COLO668 (cell line): ENCODE measurements at regions not wholly inside any gene's neighbourhood (a gene's known extent, or its start where the extent isn't known, plus 50 kb on each side); places are given as distances from the start of the nearest gene placed in this dataset.

Experiments
- DNase-seq: peaks from one replicate; lab custom pipeline; 2025; ENCODE audit not compliant: unreplicated experiment; lab: John Stamatoyannopoulos, UW

- DNase-seq: no peak
Observed at GRCh38 chr2:222064286-222064685, 234.5 kb downstream of the PAX3 start.

- DNase-seq: no peak
Observed at GRCh38 chr2:222058819-222059445, 239.9 kb downstream of the PAX3 start.

- no peak for DNase-seq
Observed at GRCh38 chr2:222057347-222058073, 241.3 kb downstream of the PAX3 start.

- no peak for DNase-seq
Observed at GRCh38 chr2:222055328-222055727, 243.5 kb downstream of the PAX3 start.

- DNase-seq: no peak
Observed at GRCh38 chr2:222054813-222055212, 244.0 kb downstream of the PAX3 start.

- DNase-seq: no peak
Observed at GRCh38 chr2:222052934-222053367, 245.8 kb downstream of the PAX3 start.

- DNase-seq: no peak
Observed at GRCh38 chr2:222050981-222051380, 247.8 kb downstream of the PAX3 start.

- no peak for DNase-seq
Observed at GRCh38 chr2:222049946-222050345, 248.9 kb downstream of the PAX3 start.

GRCh38 chr2:222043897-222044296 lies 254.9 kb downstream of the PAX3 start:
- DNase-seq: no peak

- DNase-seq: no peak
Observed at GRCh38 chr2:222042666-222043065, 256.1 kb downstream of the PAX3 start.

- no peak for DNase-seq
Observed at GRCh38 chr2:222040333-222040732, 258.5 kb downstream of the PAX3 start.

- DNase-seq: no peak
Observed at GRCh38 chr2:222039821-222040220, 259.0 kb downstream of the PAX3 start.

- no peak for DNase-seq
Observed at GRCh38 chr2:222038067-222038802, 260.6 kb downstream of the PAX3 start.

- DNase-seq: no peak
Observed at GRCh38 chr2:222037211-222037610, 261.6 kb downstream of the PAX3 start.

- no peak for DNase-seq
Observed at GRCh38 chr2:222034058-222034457, 264.7 kb downstream of the PAX3 start.

GRCh38 chr2:222033541-222033940 lies 265.3 kb downstream of the PAX3 start:
- no peak for DNase-seq

- peak; percentile 24 for DNase-seq
Observed at GRCh38 chr2:222025881-222026271, 272.9 kb downstream of the PAX3 start.

- DNase-seq: peak; percentile 10
Observed at GRCh38 chr2:222024932-222025880, 273.6 kb downstream of the PAX3 start.

- no peak for DNase-seq
Observed at GRCh38 chr2:222017252-222017850, 281.4 kb downstream of the PAX3 start.

- no peak for DNase-seq
Observed at GRCh38 chr2:222013889-222014288, 284.9 kb downstream of the PAX3 start.
